CD4-positive, alpha-beta T cell treated with Interleukin-17A for 4 hours (primary cell): ENCODE measurements at regions not wholly inside any gene's neighbourhood (a gene's known extent, or its start where the extent isn't known, plus 50 kb on each side); places are given as distances from the start of the nearest gene placed in this dataset.

Experiments
- DNase-seq: peaks from one replicate; pipeline ENCODE4 v3.0.0-alpha.2; 2020; ENCODE audit warnings: mixed read lengths

DNA sequence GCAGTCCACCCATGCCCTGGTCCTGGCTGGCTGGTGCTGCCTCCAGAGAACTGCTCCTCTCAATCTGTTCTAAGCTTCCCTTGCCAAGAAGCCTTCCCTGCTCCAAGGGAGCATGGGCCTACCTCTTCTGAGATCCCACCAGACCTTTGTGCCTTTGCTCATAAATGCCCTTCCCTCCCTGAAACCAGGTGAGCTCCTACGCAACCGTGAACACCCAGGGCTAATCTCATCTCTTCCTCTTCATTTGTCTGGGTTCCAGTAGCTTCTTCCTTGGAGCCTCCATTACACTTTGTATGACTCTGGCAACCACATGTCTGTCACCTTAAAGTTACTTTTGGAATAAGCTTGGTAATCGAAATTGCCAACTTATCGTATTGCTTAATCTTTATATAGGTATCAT, 270.6 kb downstream of the PBX3 start:
- no peak for DNase-seq

DNA sequence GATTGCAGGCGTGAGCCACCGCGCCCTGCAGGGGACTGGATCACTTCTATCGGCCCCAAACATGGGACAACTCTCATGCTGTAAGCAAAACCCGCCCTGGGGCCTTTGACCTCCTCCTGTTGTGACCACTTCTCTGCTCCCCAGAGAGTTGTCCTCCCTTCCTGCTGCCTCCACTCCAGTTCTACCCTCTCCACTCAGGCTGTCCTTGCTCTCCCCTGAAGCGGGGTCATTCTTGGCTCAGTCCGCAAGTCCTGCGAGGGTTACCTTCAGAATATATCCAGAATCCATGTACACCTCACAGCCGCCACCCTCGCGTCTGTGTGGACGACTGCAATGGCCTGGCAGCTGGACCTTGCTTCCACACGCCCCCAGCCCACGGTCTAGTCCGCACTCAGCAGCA, 273.7 kb downstream of the PBX3 start:
- no peak for DNase-seq

DNA sequence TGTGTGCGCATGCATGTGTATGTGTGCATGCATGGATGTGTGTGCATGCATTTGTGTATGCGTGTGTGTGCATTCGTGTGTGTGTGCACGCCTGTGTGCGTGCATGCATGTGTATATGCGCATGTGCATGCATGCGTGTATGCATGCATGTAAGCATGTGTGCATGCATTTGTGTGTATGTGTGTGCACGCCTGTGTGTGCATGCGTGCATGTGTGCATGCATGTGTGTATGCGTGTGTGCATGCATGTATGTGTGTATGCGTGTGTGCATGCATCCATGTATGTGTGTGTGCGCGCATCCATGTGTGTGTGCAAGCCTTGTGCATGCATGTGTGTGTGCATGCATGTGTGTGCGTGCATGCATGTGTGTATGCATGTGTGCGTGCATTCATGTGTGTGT, 276.8 kb downstream of the PBX3 start:
- DNase-seq: no peak

DNA sequence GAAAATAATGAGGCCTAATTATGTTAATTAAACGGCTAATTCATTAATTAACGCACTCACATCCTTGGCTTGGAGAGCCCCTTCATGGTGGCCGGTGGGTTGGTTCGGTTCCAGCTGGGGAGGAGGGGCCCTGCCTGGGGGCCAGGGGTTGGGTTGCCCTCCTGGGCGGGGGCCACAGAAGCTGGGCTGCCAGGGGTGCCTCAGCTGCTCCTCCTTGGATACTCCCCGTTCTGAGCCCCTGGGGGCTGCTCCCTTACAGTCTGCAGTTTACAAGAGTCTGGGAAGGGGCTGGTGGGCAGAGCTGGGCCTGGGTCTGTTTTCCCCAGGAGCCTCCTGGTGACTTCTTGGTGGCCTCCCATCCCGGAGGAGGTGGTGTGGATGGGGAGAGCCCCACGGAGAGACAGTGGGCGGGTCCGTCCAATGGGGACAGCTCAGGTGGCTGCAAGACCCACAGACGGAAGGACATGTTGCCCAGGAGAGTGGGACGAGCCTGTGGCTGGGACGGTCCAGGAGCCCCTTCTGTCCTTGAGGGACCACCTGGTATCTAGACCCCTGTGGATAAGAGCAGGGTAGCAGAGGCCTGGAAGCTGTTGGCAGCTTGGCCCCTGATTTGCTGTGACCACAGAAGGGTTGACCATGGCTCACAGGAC, 277.5 kb downstream of the PBX3 start:
- no peak for DNase-seq

DNA sequence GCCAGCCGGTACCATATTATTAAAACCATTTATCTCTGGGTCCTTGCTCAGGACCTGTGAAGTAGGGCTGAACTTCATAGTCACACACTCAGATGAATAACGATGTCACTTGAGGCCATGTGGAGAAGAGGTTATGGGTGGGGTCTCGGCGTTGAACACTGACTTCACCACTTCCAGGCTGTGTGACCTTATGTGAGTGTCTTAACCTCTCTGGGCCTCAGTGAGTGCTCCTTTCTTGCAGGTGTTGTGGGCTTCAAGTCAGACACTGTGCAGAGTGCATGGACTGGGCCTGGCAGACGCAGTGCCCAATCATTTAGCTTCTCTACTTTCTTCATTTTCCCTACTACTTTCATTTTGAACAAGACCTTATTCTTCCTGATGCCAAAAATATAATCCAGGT, 278.8 kb downstream of the PBX3 start:
- no peak for DNase-seq

DNA sequence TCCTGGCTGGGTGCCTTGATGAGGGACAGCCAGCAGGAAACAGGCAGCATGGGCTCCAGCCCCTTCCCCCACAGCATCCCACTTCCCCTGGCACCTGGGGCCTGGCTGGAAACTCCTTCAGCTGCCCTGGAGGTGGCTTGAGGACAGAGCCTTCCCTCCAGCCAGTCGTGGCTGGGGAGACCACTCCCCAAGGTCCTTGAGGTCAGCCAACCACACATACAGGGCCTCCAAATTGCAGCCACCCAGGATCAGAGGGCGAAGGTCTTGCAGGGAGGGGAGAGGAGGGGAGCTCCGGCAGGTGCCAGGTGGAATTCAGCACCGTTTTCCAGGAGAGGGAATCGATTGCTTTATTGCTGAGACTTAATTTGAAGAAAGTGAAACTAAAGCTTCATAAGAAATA, 280.4 kb downstream of the PBX3 start:
- DNase-seq: no peak

DNA sequence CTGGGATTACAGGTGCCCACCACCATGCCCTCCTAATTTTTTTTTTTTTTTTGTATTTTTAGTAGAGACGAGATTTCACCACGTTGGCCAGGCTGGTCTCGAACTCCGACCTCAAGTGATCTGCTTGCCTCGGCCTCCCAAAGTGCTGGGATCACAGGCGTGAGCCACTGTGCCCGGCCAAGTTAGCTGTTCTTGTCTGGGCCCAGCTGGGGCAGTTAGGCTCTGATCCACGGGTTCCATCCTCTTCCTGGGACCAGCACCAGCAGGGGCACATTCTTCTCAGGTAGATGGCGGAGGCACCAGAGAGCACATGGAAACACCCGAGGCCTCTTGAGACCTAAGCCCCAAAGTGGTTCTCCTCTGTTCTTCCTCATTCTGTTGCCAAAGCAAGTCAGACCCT, 281.6 kb downstream of the PBX3 start:
- no peak for DNase-seq

DNA sequence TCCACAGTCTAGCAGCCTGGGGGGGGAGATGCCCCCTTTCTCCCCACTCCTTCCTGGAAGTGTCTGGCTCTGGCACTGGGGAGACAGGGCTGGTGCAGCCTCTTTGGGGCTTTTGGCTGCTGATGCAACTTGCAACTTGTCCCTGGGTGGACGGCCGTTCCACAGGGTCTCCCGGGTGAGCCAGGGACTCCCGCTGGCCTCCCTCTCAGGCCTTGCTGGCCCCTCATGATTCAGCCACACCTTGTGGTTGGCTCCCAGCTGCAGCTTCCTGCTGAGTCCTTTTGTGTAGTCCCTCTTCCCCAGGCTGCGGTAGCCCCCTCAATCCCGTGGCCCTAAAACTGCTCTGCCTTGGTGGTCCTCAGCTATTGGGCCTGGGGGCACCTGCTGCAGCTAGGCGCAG, 283.5 kb downstream of the PBX3 start:
- DNase-seq: no peak

DNA sequence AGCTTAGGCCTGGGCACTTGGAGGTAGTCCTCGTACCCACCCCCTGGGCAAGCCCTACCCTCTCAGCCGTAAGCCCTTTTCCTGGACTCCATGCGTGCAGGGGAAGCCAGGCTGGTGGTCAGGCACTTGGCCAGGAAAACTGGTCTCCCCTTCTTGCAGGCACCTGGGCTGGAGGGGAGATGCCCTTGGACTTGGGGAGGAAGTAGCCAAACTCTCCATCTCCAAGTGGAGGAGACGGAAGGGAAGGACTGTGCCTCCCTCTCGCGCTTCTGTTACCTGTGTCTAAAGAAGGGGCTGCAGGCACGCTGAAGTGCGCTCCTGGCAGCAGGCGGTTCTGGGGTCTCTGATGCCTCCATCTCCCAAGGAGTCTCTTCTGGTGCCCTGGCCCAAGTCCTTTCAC, 283.9 kb downstream of the PBX3 start:
- no peak for DNase-seq

DNA sequence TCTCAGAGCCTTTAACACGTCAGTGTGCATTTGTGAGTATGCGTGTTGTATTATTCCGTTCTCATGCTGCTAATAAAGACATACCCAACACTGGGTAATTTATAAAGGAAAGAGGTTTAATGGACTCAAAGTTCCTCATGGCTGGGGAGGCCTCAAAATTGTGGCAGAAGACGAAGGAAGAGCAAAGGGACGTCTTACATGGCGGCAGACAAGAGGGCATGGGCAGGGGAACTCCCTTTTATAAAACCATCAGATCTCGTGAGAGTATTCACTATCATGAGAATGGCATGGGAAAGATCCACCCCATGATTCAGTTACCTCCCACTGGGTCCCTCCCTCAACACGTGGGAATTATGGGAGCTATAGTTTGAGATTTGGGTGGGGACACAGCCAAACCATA, 285.0 kb downstream of the PBX3 start:
- no peak for DNase-seq

DNA sequence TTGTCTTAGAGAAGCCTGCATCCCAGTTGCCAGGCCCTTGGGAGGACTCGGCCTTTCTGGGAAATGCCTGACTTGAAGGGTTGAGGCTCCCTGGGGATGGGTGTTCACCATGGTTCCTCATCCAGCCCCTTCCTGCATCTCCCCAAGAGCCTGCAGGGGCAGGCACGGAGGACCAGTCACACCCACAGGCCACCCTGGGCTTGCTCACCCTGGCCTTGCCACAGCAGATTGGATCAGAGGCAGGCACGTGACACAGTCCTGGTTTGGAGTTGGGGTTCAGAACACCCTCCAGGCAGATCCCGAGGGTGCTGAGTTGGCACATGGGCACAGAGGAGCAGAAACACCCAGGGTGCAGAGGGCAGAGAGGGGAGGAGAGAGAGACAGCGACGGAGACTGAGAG, 286.1 kb downstream of the PBX3 start:
- DNase-seq: no peak

DNA sequence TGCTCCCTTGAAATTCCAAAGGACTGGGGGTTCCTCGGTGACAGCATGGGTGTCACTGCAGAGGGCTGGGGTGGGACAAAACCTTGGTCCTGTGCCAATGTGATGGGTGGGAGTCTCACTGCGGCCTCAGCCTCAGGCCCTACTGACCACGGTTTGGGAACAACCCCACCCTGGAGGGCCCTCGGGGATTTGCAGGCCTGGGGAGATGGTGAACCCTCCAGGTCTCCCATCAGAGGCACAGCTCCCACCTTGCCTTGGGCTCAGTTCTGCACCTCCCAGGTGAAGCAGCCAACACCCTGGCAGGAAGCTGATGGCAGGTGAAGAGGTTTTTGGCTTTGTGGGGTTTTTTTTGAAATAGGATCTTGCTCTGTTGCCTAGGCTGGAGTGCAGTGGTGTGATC, 286.8 kb downstream of the PBX3 start:
- no peak for DNase-seq

DNA sequence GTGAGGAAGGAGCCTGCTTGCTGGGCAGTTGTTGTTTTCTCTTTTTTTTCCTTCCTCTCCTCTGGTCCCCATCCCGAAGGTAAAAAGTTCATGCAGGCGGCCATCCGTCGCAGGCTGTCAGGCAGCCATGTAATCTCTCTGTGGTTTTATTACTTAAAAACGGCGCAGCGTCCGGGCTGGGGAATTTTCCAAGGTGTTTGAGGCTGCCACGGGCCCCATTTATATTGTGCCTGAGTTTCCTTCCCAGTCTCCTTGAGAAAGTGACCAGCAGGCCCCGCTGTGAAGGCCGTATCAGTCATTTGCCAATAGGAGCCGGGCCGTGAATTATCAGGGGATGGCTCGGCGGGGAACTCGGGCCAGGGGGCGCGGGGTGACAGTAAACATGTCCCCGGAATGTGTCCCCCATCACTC, 289.7 kb downstream of the PBX3 start:
- no peak for DNase-seq

DNA sequence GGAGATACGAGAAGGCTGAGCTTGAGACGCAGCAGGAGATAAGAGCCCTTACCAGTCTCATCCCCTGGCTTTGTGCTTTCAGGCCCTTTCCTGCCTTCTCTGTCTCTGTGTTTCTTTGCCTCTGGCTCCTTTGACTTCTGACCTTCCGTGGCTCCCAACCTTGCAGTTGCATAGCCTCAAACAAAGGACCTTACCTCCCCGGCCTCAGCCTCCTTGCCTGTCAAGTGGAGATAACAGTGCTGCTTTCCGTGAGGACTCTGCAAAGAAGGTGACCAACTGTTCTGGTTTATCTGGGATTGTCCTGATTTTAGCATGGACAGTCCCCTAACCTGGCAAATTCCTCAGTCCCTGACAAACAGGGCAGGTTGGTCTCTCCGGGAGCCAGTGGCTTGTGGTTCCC, 287.8 kb upstream of the MVB12B start:
- DNase-seq: no peak

DNA sequence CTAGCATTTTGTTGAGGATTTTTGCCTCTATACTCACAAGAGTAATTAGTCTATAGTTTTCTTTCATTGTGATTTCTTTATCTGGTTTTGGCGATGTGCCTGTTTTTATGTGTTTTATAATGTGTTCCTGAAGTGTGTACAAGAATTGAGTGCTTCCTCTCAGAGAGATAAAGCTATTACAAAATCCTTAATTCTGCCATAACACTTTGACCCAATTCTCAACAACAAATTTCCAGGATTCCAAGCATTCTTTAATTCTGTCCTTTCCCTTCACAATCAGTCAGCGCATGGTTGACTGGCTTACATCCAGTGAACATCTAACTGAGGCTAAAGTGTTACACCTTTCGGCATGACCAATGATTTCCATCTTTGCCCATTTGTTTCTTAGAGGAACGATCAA, 282.9 kb upstream of the MVB12B start:
- DNase-seq: no peak

DNA sequence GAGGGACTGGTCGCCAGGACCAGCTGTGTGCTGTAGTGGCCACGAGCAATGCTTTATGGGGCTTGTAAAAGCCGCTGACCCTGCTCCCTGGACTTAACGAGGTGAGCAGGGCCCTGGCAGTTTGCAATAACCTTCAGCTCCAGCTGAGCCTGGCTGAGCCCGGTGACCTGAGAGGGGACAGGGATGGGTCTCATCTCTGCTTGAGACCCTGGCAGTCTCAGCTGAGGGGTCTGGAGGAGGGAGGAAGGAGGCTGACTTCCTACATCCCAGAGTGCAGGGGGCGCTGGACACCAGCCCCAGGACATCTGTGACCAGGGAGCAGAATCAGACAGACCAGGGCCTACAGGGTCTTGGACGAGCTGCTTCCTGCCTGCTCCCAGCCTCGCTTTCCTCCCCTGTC, 277.5 kb upstream of the MVB12B start:
- DNase-seq: no peak

DNA sequence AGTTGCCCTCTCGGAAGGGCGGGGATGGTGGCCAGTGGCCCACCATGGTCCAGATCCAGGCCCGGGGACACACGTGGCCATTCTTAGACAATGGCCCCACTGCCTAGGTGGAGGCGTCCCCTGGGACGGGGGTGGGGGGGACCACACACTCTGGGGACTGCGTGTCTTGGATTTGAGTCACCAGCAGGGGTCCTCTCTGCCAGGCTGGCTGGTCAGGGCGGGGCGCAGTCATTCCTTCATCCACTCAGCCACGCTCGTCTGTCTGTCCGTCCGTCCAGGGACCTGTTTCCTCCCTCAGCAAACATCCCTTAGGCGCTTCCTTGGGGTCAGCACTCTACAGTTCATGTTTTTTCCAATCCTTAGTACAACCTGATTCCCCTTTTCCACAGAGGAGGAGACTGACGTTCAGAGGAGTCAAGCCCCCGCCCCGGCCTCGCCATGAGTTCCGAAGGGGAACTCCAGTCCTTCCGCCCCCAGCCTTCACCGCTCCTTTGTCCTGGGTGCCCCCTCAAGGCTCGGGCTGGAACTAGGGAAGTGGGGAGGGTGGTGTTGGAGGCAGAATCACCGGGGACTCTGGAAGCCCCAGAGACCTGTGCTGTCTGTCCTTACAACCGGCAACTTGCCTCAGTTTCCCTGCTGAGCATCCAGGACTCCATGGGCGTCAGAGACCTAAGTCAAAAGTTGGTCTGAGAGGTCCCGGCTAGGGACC, 276.6 kb upstream of the MVB12B start:
- no peak for DNase-seq

DNA sequence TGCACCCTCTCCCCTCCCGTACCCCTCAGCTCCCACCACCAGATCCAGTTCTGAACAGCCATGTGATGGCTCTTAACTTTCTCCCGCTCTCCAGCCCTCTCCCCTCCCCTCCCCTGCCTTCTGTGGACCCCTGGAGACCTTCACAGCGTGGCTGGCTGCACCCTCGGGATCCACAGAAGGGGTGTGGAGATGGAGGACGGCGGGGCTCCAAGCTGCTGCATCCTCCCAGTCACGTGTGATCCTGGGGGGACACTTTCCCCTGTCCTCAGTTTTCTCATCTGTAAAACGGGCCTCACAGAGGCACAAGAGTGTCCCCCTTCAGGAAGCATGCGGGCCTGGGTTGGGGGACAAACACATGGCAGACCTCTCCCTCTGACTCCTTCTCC, 276.0 kb upstream of the MVB12B start:
- no peak for DNase-seq

DNA sequence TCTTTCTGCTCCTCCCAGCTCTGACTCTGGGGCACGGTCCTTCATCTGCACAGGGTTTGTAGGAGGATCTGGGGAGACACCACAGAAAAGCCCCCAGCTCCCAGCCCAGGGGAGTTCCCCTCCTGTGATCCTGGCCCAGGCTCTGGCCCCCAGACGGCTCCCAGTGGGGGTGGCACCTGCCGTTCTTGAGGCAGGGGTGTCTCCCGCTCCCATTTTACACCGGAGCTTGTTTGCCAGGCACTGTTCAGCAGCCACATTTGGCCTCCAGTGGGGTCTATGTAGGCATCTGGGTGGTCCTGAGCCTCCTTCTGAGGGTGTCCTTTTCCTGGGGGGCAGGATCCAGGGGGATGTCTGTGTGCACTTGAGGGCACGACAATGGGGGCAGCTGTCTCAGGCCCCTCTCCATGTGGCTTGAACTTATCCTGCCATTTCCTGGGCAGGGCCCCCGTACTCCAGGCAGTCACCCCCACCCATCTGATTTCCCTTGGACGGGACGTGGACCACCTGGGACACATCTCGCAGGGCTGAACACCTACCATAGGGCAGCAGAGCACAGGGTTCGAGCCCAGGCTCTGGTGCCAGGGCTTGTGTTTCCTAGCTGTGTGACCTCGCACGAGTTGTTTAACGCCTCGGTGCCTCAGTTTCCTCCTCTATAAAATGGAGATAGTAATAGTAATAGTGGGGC, 275.0 kb upstream of the MVB12B start:
- DNase-seq: no peak

DNA sequence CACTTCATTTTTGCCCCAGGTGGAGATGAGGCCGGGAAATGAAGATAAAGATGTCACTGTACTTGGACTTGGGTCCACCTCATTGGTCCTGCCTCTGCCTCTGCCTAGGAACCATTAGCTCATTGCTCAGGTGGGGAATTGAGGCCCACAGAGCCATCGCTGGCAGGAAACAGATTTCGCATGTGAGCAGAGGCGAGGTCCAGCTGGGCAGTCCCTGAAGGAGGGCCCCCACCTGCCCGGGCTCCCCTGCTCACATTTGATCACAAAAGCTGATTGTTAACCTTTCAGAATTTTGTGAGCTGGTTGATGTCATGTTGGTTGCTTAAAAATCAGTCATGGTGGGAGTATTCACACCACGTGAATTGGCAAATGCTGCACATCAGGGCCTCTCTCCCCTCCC, 273.8 kb upstream of the MVB12B start:
- no peak for DNase-seq

DNA sequence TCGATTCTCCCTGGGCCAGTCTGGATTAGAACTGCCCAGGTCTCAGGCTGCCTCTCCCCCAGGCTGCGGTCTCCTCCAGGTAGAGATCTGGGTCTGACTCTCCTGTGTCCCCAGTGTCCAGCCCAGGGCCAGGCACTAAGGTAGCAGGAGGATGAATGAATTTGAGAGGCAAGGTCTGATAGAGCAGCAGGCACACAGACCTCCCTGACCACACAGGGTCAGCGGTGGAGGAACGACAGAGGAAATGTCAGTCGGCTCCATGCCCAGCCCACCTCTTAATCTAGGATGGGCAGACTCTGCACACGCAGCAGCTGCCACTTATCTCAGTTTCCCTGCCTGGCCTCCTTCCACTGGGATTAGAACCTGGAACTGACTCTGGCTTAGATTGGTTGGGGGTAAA, 272.7 kb upstream of the MVB12B start:
- DNase-seq: no peak

DNA sequence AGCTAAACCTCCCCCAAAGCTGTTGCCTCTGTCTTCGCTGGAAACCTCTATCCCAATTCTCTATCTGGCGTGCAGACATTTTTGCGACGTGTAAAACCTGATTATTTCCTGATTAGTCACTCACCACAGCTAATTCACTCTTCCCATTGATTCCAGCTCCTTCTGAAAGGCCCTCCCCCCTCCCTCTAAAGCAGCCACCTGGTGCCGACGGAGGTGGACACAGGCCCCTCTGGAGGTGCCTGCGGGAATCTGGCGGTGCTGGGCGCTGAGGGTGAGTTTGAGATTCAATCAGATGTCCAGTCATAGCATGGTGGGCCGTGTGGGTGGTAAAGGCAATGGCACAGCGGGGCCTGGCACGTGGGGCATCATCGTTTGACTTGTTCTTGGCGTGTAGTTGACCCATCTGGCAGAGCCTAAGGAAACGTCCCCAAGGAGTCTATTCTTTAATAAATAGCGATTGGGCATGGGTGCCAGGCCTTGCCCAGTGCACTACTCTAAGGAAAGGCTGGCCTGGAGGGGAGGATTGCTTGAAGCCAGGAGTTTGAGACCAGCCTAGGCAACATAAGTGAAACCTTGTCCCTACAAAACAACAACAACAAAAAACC, 271.1 kb upstream of the MVB12B start:
- DNase-seq: no peak

DNA sequence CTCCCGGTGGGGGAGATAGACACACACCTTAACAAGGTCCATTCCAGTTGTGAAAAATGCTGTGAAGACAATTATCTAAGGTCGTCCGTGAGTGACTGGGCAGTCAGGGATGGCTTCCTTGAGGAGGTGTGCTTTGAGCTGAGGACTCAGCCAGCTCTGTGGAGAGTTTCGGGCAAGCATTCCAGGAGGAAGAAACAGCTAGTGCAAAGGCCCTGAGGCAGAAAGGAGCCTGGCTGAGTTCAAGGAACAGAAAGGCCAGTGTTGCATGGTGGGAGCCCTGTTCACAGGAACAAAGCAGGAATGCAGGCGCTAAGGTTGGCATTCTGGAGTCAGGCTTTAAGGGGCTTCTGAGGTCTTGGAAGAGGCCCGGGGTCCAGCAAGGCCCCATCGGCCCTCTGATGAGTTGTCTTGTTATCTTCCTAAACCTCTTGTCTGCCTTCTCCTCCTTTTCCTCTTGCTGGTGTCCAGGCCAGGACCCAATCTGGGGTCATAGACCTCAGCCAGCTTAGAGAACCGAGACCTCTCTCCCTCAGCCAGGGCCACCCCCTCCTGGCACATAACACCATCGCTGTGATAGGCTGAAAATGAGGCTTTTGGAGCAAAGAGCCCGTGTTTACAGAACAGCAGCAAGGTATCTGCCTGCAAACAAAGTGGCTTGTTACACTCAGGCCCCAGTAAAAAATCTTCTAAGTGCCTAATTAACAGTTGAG, 270.2 kb upstream of the MVB12B start:
- DNase-seq: no peak
